Endothelial cell of umbilical vein (primary cell): ENCODE measurements at regions not wholly inside any gene's neighbourhood (a gene's known extent, or its start where the extent isn't known, plus 50 kb on each side); places are given as distances from the start of the nearest gene placed in this dataset.

ENCODE experiments used
- MYC ChIP-seq: IDR thresholded peaks from one replicate; pipeline ENCODE4 v1.6.1; 2011; ENCODE audit warnings: mild to moderate bottlenecking, low read depth, low read length
- TF ChIP-seq, protein P1 (sequence below), 2 donors: IDR thresholded peaks; 1 replicate in 1 of 2; 2 replicates in 1 of 2; pipeline ENCODE4 v1.5.1; 2011; ENCODE audit warnings: low read length in 2 of 2, mild to moderate bottlenecking in 2 of 2, moderate library complexity in 2 of 2, control low read depth in 1 of 2, inconsistent platforms in 1 of 2, low read depth in 1 of 2; ENCODE audit not compliant: insufficient read depth in 1 of 2; ENCODE audit errors: extremely low read depth in 1 of 2

DNA sequence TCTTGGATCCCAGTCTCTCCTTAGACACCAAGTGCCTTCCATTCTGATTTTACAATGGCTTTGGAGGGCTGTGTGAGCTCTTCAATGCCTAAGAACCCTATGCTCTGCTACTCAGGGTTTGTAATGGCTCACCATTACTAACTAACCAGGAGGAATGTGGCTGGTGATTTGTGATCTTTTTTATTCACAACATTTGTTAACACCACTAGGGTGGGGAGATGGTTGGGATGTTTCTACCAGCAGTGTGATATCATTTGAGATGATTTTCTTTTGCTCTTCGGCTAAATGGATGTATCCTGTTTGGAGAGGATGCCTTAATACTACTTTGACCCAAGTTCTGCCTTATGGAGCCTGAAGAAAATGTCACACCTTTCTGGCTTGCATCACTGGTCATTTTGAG is 226.9 kb downstream of the MFSD1 start:
- TF ChIP-seq, protein P1, sequence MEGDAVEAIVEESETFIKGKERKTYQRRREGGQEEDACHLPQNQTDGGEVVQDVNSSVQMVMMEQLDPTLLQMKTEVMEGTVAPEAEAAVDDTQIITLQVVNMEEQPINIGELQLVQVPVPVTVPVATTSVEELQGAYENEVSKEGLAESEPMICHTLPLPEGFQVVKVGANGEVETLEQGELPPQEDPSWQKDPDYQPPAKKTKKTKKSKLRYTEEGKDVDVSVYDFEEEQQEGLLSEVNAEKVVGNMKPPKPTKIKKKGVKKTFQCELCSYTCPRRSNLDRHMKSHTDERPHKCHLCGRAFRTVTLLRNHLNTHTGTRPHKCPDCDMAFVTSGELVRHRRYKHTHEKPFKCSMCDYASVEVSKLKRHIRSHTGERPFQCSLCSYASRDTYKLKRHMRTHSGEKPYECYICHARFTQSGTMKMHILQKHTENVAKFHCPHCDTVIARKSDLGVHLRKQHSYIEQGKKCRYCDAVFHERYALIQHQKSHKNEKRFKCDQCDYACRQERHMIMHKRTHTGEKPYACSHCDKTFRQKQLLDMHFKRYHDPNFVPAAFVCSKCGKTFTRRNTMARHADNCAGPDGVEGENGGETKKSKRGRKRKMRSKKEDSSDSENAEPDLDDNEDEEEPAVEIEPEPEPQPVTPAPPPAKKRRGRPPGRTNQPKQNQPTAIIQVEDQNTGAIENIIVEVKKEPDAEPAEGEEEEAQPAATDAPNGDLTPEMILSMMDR (IDR thresholded peaks at IDR 0.05; ENCODE audit: extremely low read depth in 1 of 2, insufficient read depth in 1 of 2, low read depth in 1 of 2, low read length in 2 of 2): no peak
- TF ChIP-seq MYC: no peak
